ENCODE measurements at regions not wholly inside any gene's neighbourhood (a gene's known extent, or its start where the extent isn't known, plus 50 kb on each side); places are given as distances from the start of the nearest gene placed in this dataset.

- H3K4me1 ChIP-seq (ENCODE audit: insufficient read depth): peaks cover 38% of the 10 kb centered on the region
- no peaks in the 10 kb centered on the region for H4K20me1 ChIP-seq (ENCODE audit: insufficient read depth, poor library complexity, severe bottlenecking)
- WGBS (ENCODE audit: low lambda C conversion rate, missing lambda C conversion rate): 56% methylated on average over 8 of the region's 8 CpGs
- no peak for DNase-seq (ENCODE audit: low spot score)
- TF ChIP-seq EZH2phosphoT487 (IDR thresholded peaks at IDR 0.05; ENCODE audit: low read depth, severe bottlenecking, unreplicated experiment) (no peak), CTCF (IDR thresholded peaks at IDR 0.05; ENCODE audit: poor library complexity) (no peak), EZH2 (IDR thresholded peaks at IDR 0.05; ENCODE audit: borderline replicate concordance) (no peak)
- no peaks in the 10 kb centered on the region for H3K9me2 ChIP-seq (replicated peaks; ENCODE audit: insufficient read depth)
- H3K9me3 ChIP-seq (ENCODE audit: low read depth): no peaks in the 10 kb centered on the region
- no peaks in the 10 kb centered on the region for H3K27me3 ChIP-seq
- H2AFZ ChIP-seq: peak overlapping the region; percentile 51
- no peak overlapping the region for H3K4me3 ChIP-seq
- H3K36me3 ChIP-seq (replicated peaks; ENCODE audit: insufficient read depth, low read depth): no peaks in the 10 kb centered on the region
- H3K27ac ChIP-seq: peak overlapping the region; percentile 87
- H3K4me2 ChIP-seq: peak overlapping the region; percentile 65
- no peaks in the 10 kb centered on the region for H3K79me2 ChIP-seq
These were observed 162.5 kb upstream of the CITED2 start for GRCh38 chr6:139536751-139537617.

- Histone ChIP-seq H3K9me2 (replicated peaks; ENCODE audit: insufficient read depth) (no peaks in the 10 kb centered on the region), H2AFZ (peak overlapping the region; percentile 53), H4K20me1 (ENCODE audit: insufficient read depth, poor library complexity, severe bottlenecking) (no peaks in the 10 kb centered on the region), H3K4me3 (no peak overlapping the region), H3K27ac (peak overlapping the region; percentile 77), H3K4me1 (ENCODE audit: insufficient read depth) (peaks cover 47% of the 10 kb centered on the region), H3K4me2 (peak overlapping the region; percentile 61), H3K79me2 (no peaks in the 10 kb centered on the region), H3K9me3 (ENCODE audit: low read depth) (no peaks in the 10 kb centered on the region), H3K27me3 (no peaks in the 10 kb centered on the region), H3K36me3 (replicated peaks; ENCODE audit: insufficient read depth, low read depth) (no peaks in the 10 kb centered on the region)
- no peak for DNase-seq (ENCODE audit: low spot score)
- 35% methylated on average over 5 of the region's 5 CpGs for WGBS (ENCODE audit: low lambda C conversion rate, missing lambda C conversion rate)
- TF ChIP-seq EZH2 (IDR thresholded peaks at IDR 0.05; ENCODE audit: borderline replicate concordance): no peak
- TF ChIP-seq CTCF (IDR thresholded peaks at IDR 0.05; ENCODE audit: poor library complexity): no peak
- TF ChIP-seq EZH2phosphoT487 (IDR thresholded peaks at IDR 0.05; ENCODE audit: low read depth, severe bottlenecking, unreplicated experiment): no peak
These were observed 160.1 kb upstream of the CITED2 start for GRCh38 chr6:139534472-139535115.

- WGBS (ENCODE audit: low lambda C conversion rate, missing lambda C conversion rate): 23% methylated on average over 11 of the region's 11 CpGs
- Histone ChIP-seq H3K27ac (peak overlapping the region; percentile 77), H3K27me3 (no peaks in the 10 kb centered on the region), H3K4me3 (no peak overlapping the region), H3K4me1 (ENCODE audit: insufficient read depth) (peaks cover 47% of the 10 kb centered on the region), H2AFZ (peak overlapping the region; percentile 53), H3K79me2 (no peaks in the 10 kb centered on the region), H3K36me3 (replicated peaks; ENCODE audit: insufficient read depth, low read depth) (no peaks in the 10 kb centered on the region), H4K20me1 (ENCODE audit: insufficient read depth, poor library complexity, severe bottlenecking) (no peaks in the 10 kb centered on the region), H3K9me2 (replicated peaks; ENCODE audit: insufficient read depth) (no peaks in the 10 kb centered on the region), H3K9me3 (ENCODE audit: low read depth) (no peaks in the 10 kb centered on the region), H3K4me2 (peak overlapping the region; percentile 61)
- TF ChIP-seq CTCF (IDR thresholded peaks at IDR 0.05; ENCODE audit: poor library complexity): no peak
- TF ChIP-seq EZH2 (IDR thresholded peaks at IDR 0.05; ENCODE audit: borderline replicate concordance): no peak
- TF ChIP-seq EZH2phosphoT487 (IDR thresholded peaks at IDR 0.05; ENCODE audit: low read depth, severe bottlenecking, unreplicated experiment): no peak
- peak; percentile 50 for DNase-seq (ENCODE audit: low spot score)
These were observed 159.4 kb upstream of the CITED2 start for GRCh38 chr6:139533573-139534471.

All from hepatocyte (in vitro differentiated cells).